DMS53 (cell line): ENCODE measurements at regions not wholly inside any gene's neighbourhood (a gene's known extent, or its start where the extent isn't known, plus 50 kb on each side); places are given as distances from the start of the nearest gene placed in this dataset.

ENCODE experiments used
- DNase-seq: peaks from one replicate; lab custom pipeline; 2025; lab: John Stamatoyannopoulos, UW

DNA sequence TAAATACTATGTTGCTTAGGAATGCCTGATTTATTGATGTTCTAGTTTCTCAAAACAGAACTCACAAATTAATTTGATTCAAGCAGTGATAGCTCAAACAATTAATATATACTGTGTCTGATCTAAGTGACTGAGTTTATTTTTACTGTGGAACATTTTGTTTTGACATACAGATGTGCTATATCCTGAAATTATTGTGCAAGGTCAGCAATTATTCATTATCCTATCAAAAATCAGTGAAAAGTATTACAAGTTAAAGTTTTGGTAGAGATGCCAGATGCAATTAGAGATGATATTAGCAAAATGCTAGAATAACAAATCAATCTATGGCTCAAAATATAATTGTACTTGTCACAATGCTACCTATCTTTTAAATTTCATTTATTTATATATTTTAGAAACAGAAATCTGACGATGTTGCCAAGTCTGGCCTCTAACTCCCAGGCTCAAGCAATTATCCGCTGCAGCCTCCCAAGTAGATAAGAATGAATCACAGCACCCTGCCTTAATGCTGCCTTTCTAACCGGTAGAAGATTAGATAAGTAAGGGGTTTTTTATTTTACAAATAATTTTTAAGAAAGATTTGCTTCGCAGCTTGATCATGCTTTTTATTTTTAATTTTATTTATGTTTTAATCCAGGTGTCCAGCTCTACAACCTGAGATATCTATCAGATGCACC, 825.5 kb upstream of the NDST4 start:
- no peak for DNase-seq

GRCh38 chr4:115929373-115929772, 816.0 kb upstream of the NDST4 start:
- no peak for DNase-seq

GRCh38 chr4:115927382-115927781, 814.0 kb upstream of the NDST4 start:
- DNase-seq = no peak

- DNase-seq = peak; percentile 16
Measured at GRCh38 chr4:115923152-115923551, 809.7 kb upstream of the NDST4 start.

DNA sequence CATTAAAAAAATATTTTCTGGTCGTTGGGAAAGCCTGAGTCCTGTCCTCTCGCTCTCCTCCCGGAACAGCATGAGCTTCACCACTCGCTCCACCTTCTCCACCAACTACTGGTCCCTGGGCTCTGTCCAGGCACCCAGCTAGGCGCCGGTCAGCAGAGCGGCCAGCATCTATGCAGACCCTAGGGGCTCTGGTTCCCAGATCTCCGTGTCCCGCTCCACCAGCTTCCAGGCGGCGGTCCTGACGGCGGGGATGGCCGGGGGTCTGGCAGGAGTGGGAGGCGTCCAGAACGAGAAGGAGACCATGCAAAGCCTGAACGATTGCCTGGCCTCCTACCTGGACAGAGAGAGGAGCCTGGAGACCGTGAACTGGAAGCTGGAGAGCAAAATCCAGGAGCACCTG, 807.2 kb upstream of the NDST4 start:
- DNase-seq = no peak

- no peak for DNase-seq
Measured at GRCh38 chr4:115918149-115918548, 804.7 kb upstream of the NDST4 start.

- no peak for DNase-seq
Measured at GRCh38 chr4:115906428-115906827, 793.0 kb upstream of the NDST4 start.

GRCh38 chr4:115883847-115884246, 770.4 kb upstream of the NDST4 start:
- DNase-seq = no peak

DNA sequence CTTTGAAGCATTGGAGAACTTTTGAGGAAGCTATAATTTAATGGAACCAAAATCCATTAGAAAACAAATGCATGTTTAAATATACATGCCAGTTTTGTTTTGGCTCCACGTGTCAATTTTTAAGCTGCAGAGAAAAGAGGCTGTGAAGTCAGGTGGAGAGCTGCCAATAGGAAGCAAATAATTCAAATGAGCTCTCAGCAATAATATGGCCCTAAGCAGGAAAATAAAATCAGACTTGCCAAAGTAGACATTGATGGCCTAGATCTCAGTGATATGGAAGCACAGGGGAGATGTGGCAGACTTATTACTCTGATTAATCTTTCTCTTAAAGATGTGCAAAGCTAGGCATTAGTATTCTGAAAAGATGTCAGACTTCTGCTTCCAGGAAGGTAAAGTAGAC, 769.8 kb upstream of the NDST4 start:
- no peak for DNase-seq

- DNase-seq = peak; percentile 0
Measured at GRCh38 chr4:115873048-115873447, 759.6 kb upstream of the NDST4 start.

- DNase-seq = no peak
Measured at GRCh38 chr4:115871596-115871995, 758.2 kb upstream of the NDST4 start.

- no peak for DNase-seq
Measured at GRCh38 chr4:115866364-115866896, 753.0 kb upstream of the NDST4 start.

- DNase-seq = no peak
Measured at GRCh38 chr4:115865736-115866135, 752.3 kb upstream of the NDST4 start.

- no peak for DNase-seq
Measured at GRCh38 chr4:115852767-115853091, 739.3 kb upstream of the NDST4 start.

- DNase-seq = peak; percentile 84
Measured at GRCh38 chr4:115851918-115852766, 738.7 kb upstream of the NDST4 start.

- DNase-seq = no peak
Measured at GRCh38 chr4:115850799-115851509, 737.5 kb upstream of the NDST4 start.

DNA sequence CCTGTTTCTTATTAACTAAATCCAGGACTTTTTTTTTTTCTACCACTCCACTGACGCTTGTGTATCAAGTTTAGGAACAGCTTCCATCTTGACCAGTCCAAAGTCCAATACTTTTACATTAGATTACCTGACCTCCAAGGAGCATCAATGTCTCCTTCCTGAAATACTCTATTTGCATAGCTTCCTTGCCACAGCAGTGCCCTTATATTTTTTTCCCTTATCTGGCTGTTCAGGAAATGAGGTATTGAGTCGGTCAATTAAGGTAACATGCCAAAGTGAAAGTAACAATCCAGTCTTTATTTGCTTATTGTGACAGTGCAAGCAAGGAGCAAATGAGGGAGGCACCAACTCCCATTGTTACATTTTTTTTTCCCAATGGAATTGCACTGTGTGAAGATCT, 730.8 kb upstream of the NDST4 start:
- DNase-seq = peak; percentile 71

DNA sequence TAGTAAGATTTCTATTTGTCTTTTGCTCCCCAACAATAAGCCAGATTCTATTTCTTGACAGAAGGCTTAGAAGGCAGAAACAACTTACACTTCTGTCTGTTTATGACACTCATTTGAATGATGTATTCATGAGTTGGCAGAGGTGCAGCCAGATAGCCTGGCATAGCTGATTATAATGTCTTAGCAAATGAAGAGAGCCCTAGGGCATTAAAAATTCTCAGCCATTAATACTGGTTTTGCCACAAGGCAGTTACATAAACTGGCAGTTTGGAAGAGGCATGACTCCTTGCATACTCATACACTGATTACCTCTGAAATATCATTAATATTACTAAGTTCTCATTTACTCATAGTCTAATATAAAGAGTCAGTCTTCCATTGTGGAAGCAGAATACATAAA, 728.5 kb upstream of the NDST4 start:
- no peak for DNase-seq

DNA sequence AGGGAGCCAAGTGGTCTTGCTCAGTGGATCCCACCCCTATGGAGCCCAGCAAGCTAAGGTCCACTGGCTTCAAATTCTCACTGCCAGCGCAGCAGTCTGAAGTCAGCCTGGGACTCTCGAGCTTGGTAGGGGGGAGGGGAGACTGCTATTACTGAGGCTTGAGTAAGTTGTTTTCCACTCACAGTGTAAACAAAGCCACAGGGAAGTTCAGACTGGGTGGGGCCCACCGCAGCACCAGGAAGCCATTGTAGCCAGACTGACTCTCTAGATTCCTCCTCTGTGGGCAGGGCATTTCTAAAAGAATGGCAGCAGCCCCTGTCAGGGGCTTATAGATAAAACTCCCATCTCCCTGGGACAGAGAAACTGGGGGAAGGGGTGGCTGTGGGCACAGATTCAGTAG, 721.0 kb upstream of the NDST4 start:
- peak; percentile 32 for DNase-seq

- DNase-seq = no peak
Measured at GRCh38 chr4:115824630-115825029, 711.2 kb upstream of the NDST4 start.

DNA sequence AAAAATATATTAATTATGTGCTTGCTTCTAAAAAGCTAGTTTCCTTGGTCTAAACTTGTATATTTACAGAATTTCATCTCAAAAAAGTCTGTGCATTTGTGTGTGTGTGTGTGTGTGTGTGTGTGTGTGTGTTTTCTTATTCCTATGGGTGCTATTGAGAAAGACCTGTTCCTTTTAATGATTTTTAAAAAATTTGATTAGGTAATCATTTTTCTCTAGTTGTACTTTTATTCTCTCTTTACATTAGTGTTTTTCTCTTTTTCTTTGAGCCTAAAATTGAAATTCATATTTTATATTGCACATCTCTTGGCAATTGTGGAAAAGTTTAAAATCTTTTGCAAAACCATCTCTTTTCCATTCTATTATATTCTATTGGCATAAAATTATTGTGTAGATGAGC, 690.4 kb upstream of the NDST4 start:
- no peak for DNase-seq

GRCh38 chr4:115790812-115791211, 677.4 kb upstream of the NDST4 start:
- DNase-seq = no peak
